Panc1 (cell line): ENCODE measurements at regions not wholly inside any gene's neighbourhood (a gene's known extent, or its start where the extent isn't known, plus 50 kb on each side); places are given as distances from the start of the nearest gene placed in this dataset.
"Not testable (repeated sequence)": the region's sequence is repeated elsewhere in the genome, so short reads cannot be mapped to it uniquely, and the experiment has no call there.

Source experiments
- ATAC-seq: fragments of 200-7000 bp; cut with Tn5 transposase; 2 replicates; pipeline ENCODE4 v1.9.1; 2020; ENCODE audit warnings: mild to moderate bottlenecking, moderate library complexity
- BruUV-seq: library from RNA; stranded (reverse); fragments of 400-500 nt; replicated peaks from 2 replicates; lab custom pipeline; 2021; lab: Mats Ljungman, UMichigan
- CTCF ChIA-PET: fragments of 300-600 bp; sonication (Branson Sonifier 250); formaldehyde crosslinking; loops from one replicate; lab custom pipeline; 2022; ENCODE audit warnings: antibody characterized with exemption; lab: Charles Lee
- POLR2A ChIA-PET: fragments of 300-600 bp; sonication (Branson Sonifier 250); formaldehyde crosslinking; loops from one replicate; lab custom pipeline; 2022; ENCODE audit warnings: antibody characterized with exemption; lab: Charles Lee
- DNase-seq: peaks from one replicate; pipeline ENCODE4 v3.0.0-alpha.2; 2010; ENCODE audit warnings: low read depth, low spot score
- H3K27ac ChIP-seq: 2 replicates; pipeline ENCODE4 v1.5.1; 2011; ENCODE audit warnings: mild to moderate bottlenecking, low read length, inconsistent platforms
- H3K27me3 ChIP-seq: fragments of 200-500 bp; sonication (Bioruptor generic); 2 replicates; pipeline ENCODE4 v1.6.0; 2014; ENCODE audit warnings: low read length, inconsistent platforms; ENCODE audit not compliant: control insufficient read depth, insufficient read depth
- H3K36me3 ChIP-seq: fragments of 200-500 bp; sonication (Bioruptor generic); 2 replicates; pipeline ENCODE4 v1.5.1; 2014; ENCODE audit warnings: inconsistent platforms, mild to moderate bottlenecking, low read length, moderate library complexity; ENCODE audit not compliant: control insufficient read depth, insufficient read depth
- H3K4me1 ChIP-seq: 2 replicates; pipeline ENCODE4 v1.5.1; 2011; ENCODE audit warnings: inconsistent platforms, mild to moderate bottlenecking, low read length, moderate library complexity; ENCODE audit not compliant: control insufficient read depth, insufficient read depth
- H3K4me3 ChIP-seq, 2 experiments: 2 replicates each; pipeline ENCODE4 v1.5.1; 2011 to 2012; ENCODE audit warnings: low read depth in 2 of 2, low read length in 2 of 2, mild to moderate bottlenecking in 2 of 2, inconsistent platforms in 1 of 2, moderate library complexity in 1 of 2
- H3K9me3 ChIP-seq: fragments of 200-500 bp; sonication (Bioruptor generic); 2 replicates; pipeline ENCODE4 v1.5.1; 2014; ENCODE audit warnings: low read depth, mild to moderate bottlenecking, inconsistent platforms, low read length, moderate library complexity; ENCODE audit not compliant: control insufficient read depth, insufficient read depth
- POLR2AphosphoS5 ChIP-seq: IDR thresholded peaks from 2 replicates; pipeline ENCODE4 v1.6.1; 2012; ENCODE audit warnings: mild to moderate bottlenecking, low read depth, low read length, moderate library complexity
- SIN3A ChIP-seq: IDR thresholded peaks from 2 replicates; pipeline ENCODE4 v1.6.1; 2012; ENCODE audit warnings: low read depth, mild to moderate bottlenecking, low read length, moderate library complexity, borderline replicate concordance; ENCODE audit not compliant: insufficient read depth
- TCF7L2 ChIP-seq: IDR thresholded peaks from 2 replicates; pipeline ENCODE4 v1.6.1; 2011; ENCODE audit warnings: mild to moderate bottlenecking, low read depth, low read length, inconsistent platforms
- in situ Hi-C: cut with HindIII; loops from 2 replicates; pipeline ENCODE4 v1.10.0; 2016; ENCODE audit warnings: low sequenced_read_pairs, low pct_unique_long_range_greater_than_20kb
- intact Hi-C: fragments of 100-400 bp; cut with micrococcal nuclease; formaldehyde crosslinking; loops from one replicate; pipeline ENCODE4 v1.10.0; 2022; ENCODE audit not compliant: unreplicated experiment
- TF ChIP-seq, protein P1 (sequence below): fragments of 450-650 bp; IDR thresholded peaks from 2 replicates; pipeline ENCODE4 v1.5.1; 2017; ENCODE audit warnings: mild to moderate bottlenecking
- TF ChIP-seq, protein P2 (sequence below), 2 experiments: IDR thresholded peaks; 2 replicates each; pipeline ENCODE4 v1.6.1; 2011 to 2012; ENCODE audit warnings: low read depth in 2 of 2, control low read depth in 1 of 2, low read length in 1 of 2, mild to moderate bottlenecking in 1 of 2, moderate library complexity in 1 of 2; ENCODE audit not compliant: insufficient read depth in 1 of 2

DNA sequence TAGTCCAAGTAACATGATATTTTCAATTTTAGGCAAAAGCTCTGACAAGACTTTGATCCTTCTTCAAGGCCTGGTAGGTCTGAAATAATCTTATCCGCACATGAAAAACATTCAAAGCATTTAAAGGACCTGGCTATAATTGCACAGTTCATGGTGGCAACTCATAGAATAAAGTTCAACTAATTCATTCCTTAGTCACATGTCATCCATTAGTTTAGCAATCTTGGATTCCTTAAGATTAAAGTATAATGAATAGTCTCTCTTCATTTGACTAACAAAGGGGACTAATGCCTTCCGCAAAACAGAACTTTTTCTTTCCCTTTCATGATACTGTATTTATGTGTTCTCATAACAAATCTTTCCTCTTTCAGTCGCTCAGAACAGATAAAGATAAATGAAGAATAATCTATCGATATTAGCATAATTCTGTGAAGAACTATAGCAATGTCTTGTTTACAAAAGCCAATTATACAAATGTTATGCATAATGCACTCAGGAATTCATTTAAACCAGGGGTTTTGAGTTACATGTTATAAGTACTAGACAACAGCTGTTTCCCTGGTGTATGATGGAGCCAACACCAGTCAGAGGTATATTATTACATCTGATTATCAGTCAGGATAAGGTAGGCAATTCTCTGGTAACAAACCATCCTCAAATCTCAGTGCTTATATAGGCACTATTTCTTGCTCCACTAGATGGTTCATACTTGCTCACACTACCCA is 172.5 kb downstream of the POTEB3 start:
- no peak overlapping the region for H3K4me3 ChIP-seq
- TF ChIP-seq TCF7L2 = no peak
- no peak for TF ChIP-seq SIN3A
- TF ChIP-seq, protein P1, sequence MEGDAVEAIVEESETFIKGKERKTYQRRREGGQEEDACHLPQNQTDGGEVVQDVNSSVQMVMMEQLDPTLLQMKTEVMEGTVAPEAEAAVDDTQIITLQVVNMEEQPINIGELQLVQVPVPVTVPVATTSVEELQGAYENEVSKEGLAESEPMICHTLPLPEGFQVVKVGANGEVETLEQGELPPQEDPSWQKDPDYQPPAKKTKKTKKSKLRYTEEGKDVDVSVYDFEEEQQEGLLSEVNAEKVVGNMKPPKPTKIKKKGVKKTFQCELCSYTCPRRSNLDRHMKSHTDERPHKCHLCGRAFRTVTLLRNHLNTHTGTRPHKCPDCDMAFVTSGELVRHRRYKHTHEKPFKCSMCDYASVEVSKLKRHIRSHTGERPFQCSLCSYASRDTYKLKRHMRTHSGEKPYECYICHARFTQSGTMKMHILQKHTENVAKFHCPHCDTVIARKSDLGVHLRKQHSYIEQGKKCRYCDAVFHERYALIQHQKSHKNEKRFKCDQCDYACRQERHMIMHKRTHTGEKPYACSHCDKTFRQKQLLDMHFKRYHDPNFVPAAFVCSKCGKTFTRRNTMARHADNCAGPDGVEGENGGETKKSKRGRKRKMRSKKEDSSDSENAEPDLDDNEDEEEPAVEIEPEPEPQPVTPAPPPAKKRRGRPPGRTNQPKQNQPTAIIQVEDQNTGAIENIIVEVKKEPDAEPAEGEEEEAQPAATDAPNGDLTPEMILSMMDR = no peak
- no peak for TF ChIP-seq POLR2AphosphoS5
- TF ChIP-seq, protein P2, sequence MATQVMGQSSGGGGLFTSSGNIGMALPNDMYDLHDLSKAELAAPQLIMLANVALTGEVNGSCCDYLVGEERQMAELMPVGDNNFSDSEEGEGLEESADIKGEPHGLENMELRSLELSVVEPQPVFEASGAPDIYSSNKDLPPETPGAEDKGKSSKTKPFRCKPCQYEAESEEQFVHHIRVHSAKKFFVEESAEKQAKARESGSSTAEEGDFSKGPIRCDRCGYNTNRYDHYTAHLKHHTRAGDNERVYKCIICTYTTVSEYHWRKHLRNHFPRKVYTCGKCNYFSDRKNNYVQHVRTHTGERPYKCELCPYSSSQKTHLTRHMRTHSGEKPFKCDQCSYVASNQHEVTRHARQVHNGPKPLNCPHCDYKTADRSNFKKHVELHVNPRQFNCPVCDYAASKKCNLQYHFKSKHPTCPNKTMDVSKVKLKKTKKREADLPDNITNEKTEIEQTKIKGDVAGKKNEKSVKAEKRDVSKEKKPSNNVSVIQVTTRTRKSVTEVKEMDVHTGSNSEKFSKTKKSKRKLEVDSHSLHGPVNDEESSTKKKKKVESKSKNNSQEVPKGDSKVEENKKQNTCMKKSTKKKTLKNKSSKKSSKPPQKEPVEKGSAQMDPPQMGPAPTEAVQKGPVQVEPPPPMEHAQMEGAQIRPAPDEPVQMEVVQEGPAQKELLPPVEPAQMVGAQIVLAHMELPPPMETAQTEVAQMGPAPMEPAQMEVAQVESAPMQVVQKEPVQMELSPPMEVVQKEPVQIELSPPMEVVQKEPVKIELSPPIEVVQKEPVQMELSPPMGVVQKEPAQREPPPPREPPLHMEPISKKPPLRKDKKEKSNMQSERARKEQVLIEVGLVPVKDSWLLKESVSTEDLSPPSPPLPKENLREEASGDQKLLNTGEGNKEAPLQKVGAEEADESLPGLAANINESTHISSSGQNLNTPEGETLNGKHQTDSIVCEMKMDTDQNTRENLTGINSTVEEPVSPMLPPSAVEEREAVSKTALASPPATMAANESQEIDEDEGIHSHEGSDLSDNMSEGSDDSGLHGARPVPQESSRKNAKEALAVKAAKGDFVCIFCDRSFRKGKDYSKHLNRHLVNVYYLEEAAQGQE (IDR thresholded peaks at IDR 0.05; ENCODE audit: insufficient read depth in 1 of 2, low read depth in 2 of 2, low read length in 1 of 2) = no peak
- in situ Hi-C loops = no loop called here
- H3K27ac ChIP-seq = no peak overlapping the region
- H3K9me3 ChIP-seq = no peaks in the 10 kb centered on the region
- ChIA-PET POLR2A (no interaction called here), CTCF (no interaction called here)
- no peak for DNase-seq
- BruUV-seq = no TSS peak
- no peak for ATAC-seq
- H3K27me3 ChIP-seq = no peaks in the 10 kb centered on the region
- no peaks in the 10 kb centered on the region for H3K4me1 ChIP-seq
- intact Hi-C loops = no loop called here
- no peaks in the 10 kb centered on the region for H3K36me3 ChIP-seq

DNA sequence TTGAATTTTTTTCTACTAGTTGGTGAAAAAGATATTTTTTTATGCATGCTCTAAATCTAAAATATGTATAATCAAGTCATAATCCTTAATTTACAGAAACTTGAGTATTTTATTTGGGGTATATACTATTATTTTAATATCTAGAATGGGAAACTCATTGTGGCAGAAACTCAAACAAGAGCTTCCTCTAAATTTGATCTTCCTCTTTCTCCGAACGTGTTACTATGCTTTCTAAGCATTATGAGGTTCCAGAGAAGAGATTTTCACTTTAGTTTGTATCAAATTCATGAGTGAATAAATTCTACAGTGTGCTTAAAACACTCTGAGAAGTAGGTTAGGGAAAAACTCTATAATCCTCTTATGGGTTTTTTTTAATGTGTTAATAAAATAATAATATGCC is 173.1 kb downstream of the POTEB3 start:
- no peak for DNase-seq
- POLR2A ChIA-PET = no interaction called here
- Histone ChIP-seq H3K4me1 (no peaks in the 10 kb centered on the region), H3K27ac (no peak overlapping the region), H3K4me3 (no peak overlapping the region), H3K36me3 (no peaks in the 10 kb centered on the region), H3K27me3 (no peaks in the 10 kb centered on the region), H3K9me3 (no peaks in the 10 kb centered on the region)
- no peak for ATAC-seq
- CTCF ChIA-PET = no interaction called here
- in situ Hi-C loops = no loop called here
- TF ChIP-seq POLR2AphosphoS5 = no peak
- no peak for TF ChIP-seq TCF7L2
- no peak for TF ChIP-seq SIN3A
- TF ChIP-seq, protein P1 = no peak
- TF ChIP-seq, protein P2 (IDR thresholded peaks at IDR 0.05; ENCODE audit: insufficient read depth in 1 of 2, low read depth in 2 of 2, low read length in 1 of 2) = no peak
- no TSS peak for BruUV-seq
- intact Hi-C loops = no loop called here

DNA sequence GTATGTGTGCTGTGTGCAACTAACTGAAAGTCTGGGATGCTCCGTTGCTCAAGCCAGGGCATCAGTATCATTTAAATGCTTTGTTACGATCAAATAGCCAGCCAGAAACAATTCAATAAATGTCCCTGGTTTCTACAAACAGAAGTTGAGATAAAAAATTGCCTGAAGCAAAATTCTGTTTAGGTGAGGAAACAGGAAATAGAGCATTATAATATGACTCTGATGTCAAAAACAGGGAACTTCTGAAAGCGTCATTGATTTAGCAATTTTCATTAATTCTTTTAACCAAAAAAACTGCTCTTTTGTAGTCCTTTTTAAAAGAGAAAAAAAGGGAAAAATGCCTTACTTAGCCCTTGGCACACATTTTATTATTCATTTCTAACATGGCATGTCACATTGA is 174.7 kb downstream of the POTEB3 start:
- CTCF ChIA-PET, H3K4me1 ChIP-seq, DNase-seq, POLR2A ChIA-PET, H3K4me3 ChIP-seq, ATAC-seq, in situ Hi-C loops, H3K27me3 ChIP-seq, H3K9me3 ChIP-seq, H3K27ac ChIP-seq, H3K36me3 ChIP-seq, intact Hi-C loops, BruUV-seq: not testable (repeated sequence)
